ENCODE measurements at regions not wholly inside any gene's neighbourhood (a gene's known extent, or its start where the extent isn't known, plus 50 kb on each side); places are given as distances from the start of the nearest gene placed in this dataset.

GRCh38 chr4:133058701-133059100, 90.4 kb upstream of the PCDH10 start:
- DNase-seq (ENCODE audit: low spot score) = no peak

GRCh38 chr4:133059117-133059516, 90.0 kb upstream of the PCDH10 start:
- no peak for DNase-seq (ENCODE audit: low spot score)

- no peak for DNase-seq (ENCODE audit: low spot score)
Observed at GRCh38 chr4:133062851-133063250, 86.2 kb upstream of the PCDH10 start.

- DNase-seq (ENCODE audit: low spot score) = no peak
Observed at GRCh38 chr4:133068083-133068482, 81.0 kb upstream of the PCDH10 start.

GRCh38 chr4:133081246-133081645, 67.8 kb upstream of the PCDH10 start:
- no peak for DNase-seq (ENCODE audit: low spot score)

GRCh38 chr4:133084421-133084820, 64.7 kb upstream of the PCDH10 start:
- DNase-seq (ENCODE audit: low spot score) = no peak

GRCh38 chr4:133095591-133095990, 53.5 kb upstream of the PCDH10 start:
- DNase-seq (ENCODE audit: low spot score) = no peak

GRCh38 chr4:133096972-133097371, 52.1 kb upstream of the PCDH10 start:
- DNase-seq (ENCODE audit: low spot score) = no peak
